22Rv1 (cell line): ENCODE measurements at regions not wholly inside any gene's neighbourhood (a gene's known extent, or its start where the extent isn't known, plus 50 kb on each side); places are given as distances from the start of the nearest gene placed in this dataset.

ENCODE experiments used
- ZFX ChIP-seq: fragments of 450-650 bp; IDR thresholded peaks from 2 replicates; pipeline ENCODE4 v1.6.1; 2017; ENCODE audit warnings: antibody characterized with exemption, borderline replicate concordance
- TF ChIP-seq, protein P1 (sequence below): fragments of 450-650 bp; IDR thresholded peaks from 2 replicates; pipeline ENCODE4 v1.5.1; 2017; ENCODE audit warnings: mild to moderate bottlenecking

DNA sequence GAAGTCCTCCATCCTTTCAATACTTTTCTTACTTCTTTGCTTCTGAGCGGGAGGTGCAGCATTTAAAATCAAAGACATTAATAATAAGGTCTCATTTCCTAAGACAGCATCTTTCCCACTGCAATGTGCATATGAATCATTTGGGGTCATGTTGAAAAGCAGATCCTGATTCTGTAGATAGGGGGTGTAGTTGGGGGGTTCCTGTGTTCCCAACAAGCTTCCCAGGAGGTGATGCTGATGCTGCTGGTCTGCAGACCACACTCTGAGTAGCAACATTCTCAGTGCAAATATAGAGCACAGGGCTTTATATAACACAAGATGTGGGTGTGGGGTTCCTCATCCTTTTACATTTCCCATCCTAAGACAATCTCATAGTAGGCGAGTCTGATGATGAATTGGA is 126.5 kb upstream of the PALM2AKAP2 start:
- TF ChIP-seq, protein P1, sequence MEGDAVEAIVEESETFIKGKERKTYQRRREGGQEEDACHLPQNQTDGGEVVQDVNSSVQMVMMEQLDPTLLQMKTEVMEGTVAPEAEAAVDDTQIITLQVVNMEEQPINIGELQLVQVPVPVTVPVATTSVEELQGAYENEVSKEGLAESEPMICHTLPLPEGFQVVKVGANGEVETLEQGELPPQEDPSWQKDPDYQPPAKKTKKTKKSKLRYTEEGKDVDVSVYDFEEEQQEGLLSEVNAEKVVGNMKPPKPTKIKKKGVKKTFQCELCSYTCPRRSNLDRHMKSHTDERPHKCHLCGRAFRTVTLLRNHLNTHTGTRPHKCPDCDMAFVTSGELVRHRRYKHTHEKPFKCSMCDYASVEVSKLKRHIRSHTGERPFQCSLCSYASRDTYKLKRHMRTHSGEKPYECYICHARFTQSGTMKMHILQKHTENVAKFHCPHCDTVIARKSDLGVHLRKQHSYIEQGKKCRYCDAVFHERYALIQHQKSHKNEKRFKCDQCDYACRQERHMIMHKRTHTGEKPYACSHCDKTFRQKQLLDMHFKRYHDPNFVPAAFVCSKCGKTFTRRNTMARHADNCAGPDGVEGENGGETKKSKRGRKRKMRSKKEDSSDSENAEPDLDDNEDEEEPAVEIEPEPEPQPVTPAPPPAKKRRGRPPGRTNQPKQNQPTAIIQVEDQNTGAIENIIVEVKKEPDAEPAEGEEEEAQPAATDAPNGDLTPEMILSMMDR: no peak
- TF ChIP-seq ZFX: no peak
